ENCODE measurements at regions not wholly inside any gene's neighbourhood (a gene's known extent, or its start where the extent isn't known, plus 50 kb on each side); places are given as distances from the start of the nearest gene placed in this dataset.

DNA sequence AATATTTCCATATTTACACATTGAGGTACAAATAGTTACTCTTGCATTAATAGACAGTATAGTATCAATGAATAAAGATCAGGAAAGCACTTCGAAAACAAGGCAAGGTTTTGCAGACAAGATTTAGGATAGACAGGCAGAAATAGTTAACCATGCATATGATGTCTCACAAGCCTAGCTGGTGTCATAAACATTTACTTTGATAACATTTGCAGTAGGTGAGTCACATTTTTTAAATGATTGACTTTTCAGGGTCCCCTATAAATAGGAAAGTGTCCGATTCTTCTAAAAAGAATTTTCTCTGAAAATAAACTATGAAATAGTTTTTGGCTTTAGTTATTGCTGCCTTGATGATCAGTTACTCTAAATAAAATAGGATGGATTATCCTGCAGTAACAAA, 162.1 kb downstream of the SNX18 start:
- DNase-seq (ENCODE audit: low read depth in 2 of 2) = no peak

DNA sequence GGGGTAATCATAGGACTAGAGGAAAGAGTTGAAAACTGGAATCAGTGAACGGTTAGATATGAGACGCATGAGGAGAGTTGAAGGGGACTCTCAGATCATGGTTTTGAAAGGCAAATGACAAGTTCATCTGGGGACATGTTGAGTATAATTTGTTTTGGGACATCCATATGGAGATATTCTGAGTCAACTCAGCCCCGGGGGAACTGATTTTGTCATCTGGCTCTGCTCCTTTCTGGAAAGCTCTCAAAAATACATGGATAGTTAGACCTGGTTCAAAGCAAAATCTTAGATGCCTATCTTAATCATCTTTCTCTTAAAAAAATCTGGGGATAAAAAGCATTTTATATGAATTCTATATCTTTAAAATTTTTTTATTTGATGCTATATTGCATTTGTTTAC, 161.2 kb downstream of the SNX18 start:
- DNase-seq (ENCODE audit: low read depth in 2 of 2) = no peak

DNA sequence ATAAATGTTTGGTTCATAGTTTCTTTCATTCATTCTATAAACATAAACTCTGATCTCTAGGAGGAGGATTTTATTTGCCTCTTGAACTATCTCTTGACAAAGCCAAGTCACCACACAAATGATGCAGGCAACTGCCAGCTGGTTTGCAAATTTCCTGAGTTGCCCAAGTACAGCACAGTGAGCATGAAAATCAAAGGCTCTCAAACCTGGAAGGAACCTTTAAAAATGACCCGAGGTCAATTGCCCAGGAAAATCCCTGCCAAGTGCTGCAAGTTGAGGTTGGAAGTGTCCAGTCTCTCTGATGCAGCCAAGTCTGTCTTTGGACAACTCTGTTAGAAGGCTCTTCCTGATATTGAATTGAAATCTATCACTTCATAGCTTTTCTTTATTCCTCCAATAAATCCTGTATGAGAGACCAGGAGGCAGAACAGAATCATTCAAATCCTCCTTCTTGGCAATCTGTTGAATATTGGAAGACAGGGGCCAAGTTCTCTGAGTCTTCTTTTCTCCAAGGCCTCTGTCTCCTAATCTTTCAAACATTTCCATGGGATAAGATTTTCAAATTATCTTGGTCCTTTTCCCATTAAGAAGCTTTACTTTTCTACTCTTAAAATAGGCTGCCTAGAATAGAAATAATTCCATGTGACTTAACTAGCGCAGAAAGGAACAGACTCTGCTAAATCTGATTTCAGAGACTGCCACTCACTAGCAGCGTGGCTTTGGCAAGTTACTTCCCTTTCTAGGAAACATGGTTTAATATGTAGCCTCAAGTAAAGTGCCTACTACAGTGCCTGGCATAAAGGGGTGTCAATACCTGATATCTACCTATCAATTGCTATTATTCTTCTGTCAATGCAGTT, 159.2 kb downstream of the SNX18 start:
- DNase-seq (ENCODE audit: low read depth in 2 of 2) = no peak

DNA sequence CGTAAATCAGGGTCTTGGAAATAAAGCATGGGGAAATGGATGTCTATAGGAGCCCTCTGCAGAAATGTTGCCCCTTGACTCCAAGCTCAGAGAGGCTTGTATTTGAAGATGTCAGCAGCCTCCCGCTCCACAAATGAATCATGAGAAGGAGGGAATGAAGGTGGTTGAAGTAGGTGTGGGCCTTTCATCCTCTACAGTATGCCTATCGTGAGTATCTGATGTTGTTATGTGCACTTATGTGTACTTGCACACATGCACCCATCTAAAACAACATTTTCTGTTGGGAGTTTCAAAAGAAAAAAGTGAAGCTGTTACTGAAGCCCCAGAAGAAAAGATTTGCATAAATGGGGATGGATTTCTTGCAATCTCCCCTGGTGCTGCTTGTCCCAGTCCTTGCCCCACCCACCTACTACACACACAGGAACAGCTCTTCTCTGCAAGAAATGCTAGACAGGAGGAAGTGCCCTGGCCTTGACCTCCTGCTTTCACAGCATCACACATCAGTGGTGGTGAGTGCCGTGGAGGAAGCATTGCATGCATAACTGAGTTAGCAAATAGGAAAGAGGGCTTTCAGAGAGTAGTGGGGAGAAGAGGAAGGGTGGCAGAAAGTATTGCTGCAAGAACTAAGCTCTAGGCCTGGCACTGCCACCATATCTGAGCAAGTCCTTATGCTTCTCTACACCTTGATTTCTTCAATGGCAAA, 156.1 kb downstream of the SNX18 start:
- DNase-seq (ENCODE audit: low read depth in 2 of 2) = no peak

DNA sequence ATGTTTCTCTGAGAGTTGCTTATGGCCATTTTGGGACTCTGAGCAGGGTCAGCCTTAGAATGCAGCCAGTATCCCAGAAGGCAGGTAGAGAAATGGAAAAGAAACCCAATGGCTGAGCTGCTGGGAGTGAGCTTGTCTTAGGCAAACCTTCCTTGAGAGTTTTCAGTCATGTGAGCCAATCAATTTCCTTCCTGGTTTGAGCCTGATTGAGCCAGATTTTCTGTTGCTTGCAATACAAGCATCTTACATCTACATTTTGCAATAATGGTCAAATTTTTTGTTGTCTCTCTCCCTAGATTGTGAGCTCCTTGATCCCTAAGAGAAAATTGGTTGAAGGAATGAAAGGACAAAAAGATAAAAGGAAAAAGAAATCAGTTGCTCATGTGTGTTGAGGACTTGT, 155.3 kb downstream of the SNX18 start:
- no peak for DNase-seq (ENCODE audit: low read depth in 2 of 2)

DNA sequence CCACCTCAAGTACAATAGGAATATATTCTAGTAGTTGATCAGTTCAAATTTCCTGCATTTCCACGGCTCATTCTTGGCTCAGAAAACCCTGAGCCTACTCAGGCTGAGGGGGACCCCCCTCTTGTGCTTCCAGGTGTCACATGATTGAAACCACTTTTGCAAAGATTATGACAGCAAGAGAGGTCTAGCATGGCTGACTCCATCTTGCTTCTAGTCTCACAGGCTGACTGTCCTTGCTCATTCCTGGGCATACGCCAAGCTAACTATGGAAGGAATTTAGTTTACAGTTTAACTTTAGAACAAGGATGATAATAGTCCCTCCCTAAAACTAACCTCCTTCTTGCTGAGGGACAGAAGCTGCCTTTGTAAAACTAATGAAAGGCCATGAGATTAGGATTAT, 154.1 kb downstream of the SNX18 start:
- DNase-seq (ENCODE audit: low read depth in 2 of 2) = no peak

DNA sequence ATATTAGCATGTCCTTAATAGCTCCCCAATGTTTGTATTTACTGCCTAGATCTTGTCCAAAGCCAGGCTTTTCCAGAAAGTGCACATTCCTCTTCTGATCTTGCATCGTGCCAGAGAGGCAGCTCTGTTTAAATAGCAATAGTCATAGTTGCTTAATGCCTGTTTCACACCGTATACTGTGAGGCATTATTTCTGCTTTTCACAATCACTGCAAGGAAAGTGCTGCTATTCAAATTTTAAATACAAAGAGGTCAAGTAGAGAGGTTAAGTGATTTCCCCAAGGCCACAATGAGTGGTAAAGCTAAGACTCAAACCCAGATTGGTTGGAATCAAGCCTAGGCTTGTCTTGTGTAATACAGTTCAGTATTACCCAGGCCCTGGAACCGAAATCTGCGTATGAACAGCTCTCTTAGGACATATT, 153.6 kb downstream of the SNX18 start:
- peak; percentile 44 to 52 for DNase-seq (ENCODE audit: low read depth in 2 of 2)

DNA sequence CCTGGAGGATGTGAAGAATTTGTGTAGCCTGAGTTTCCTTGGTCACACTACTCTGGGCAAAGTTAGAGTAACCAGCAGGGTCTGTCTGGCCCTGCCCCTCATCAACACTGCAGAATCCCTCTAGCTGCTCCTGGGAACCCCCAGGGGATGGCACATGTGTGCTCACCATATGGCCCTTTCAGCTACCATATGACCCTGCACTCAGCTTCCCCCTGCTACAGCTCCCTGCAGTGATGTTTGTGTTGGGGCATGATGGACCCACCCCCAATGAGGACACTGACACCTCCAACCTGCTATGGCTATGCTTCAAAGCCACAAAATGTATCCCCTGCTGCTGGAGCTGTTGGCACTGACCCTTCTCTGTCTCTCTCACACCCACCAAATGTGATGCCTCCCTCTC, 152.7 kb downstream of the SNX18 start:
- no peak for DNase-seq (ENCODE audit: low read depth in 2 of 2)

DNA sequence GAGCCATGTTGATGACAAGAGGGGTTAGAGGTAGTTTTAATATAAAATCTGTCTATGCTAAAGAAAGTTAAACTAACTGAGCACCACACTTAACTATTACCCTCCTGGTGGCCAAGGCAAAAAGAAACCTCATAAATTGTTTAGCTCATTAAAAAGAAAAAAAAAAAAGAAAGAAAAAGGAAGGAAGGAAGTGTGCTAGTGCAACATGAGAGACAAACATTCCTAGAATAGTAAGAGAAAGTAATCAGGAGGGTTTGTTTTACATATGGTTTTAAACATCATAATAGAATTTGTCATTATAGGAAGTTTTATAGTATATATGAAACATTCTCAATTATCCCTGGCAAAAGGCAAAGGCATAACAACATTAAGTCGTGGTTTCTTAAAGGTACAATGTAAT, 152.3 kb downstream of the SNX18 start:
- DNase-seq (ENCODE audit: low read depth in 2 of 2) = no peak

DNA sequence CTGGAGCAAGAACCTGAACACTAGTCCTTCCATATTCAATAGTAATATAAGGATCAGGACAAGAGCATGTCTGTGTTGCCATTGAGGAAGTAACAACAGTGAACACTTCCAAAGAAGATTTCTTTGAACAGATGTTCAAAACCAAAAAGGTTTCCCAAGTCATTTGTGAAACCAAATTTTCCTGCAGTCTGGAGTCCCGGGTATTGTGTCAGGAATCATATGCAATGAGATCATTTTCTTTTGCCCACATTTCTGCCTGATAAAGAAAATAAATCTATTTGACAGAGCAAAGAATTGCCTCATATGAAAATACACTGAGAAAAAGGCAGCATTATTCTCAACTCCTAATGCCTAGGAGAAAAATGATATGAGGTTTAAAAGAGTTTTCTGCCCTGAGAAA, 151.7 kb downstream of the SNX18 start:
- peak in 1 of 2 experiments; percentile 50 for DNase-seq (ENCODE audit: low read depth in 2 of 2)

DNA sequence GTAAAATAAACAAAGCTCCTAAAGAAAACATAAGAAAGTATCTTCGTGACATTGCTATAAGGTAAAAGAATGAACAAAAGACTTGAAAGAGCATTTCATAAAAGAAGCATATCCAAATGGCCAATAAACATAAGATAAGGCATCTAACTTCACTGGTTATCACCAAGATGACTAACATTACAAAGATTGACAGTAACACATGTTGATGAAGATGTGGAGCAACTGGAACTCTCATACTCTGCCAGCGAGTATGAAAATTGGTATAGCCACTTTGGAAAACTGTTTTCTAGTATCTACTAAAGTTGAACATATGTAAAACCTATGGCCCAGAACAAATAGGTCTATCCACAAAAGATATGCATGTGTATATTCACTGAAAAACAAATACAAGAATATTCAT, 150.5 kb downstream of the SNX18 start:
- DNase-seq (ENCODE audit: low read depth in 2 of 2) = no peak

DNA sequence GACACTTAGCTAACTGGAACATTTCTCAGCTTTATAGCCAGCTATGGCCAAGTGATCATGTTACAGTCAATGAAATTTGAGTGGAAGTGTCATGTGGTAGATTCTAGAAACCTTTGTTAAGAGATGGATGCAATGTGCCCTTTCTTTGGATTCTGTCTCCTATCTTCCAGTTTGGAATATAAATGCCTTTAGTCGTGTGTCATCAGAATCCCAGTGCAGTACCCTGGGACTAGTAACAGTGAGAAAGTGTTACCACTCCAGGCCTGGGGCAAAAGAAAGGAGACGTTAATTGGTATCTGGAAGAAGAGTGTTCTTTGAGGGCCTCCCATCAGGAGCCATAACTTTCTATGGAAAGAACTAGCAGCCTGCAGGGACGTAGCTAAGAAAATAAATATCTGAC, 149.6 kb downstream of the SNX18 start:
- no peak for DNase-seq (ENCODE audit: low read depth in 2 of 2)

DNA sequence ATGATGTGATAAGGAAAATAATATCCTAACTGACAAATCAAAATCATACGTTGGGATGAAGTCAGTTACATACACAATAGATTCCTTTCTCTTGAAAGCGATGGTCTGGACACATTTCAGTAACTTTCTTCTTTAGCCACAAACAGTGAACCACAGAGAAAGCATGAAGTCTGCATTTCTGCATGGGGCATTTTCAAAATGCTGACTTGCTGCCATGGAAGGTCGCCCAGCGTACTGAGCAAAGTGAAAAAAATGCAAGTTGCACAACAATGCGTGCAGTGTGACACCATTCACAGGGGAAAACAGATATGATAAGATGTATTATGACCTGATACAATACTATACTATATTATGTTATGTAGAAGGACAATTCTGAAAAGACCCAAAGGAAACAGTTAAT, 146.3 kb downstream of the SNX18 start:
- DNase-seq (ENCODE audit: low read depth in 2 of 2) = peak; percentile 94

DNA sequence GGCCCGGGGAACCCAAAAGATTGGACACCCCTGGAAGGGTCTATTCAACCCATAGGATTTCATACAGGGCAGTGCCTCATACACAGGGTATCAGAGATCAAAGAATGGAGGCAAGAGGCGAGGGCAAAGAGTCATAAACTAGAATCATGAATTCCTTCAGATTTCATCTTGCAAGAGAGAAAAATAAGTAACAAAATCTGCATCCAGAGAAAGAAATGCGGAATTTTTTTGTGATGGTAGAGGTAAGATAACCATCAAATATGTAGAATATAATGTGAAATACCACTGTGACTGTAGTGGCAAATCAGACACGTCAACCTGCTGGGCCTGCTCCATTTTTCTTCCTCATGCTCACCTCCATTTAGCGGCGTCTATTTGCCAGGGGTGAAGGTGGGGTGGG, 143.6 kb downstream of the SNX18 start:
- DNase-seq (ENCODE audit: low read depth in 2 of 2) = no peak

DNA sequence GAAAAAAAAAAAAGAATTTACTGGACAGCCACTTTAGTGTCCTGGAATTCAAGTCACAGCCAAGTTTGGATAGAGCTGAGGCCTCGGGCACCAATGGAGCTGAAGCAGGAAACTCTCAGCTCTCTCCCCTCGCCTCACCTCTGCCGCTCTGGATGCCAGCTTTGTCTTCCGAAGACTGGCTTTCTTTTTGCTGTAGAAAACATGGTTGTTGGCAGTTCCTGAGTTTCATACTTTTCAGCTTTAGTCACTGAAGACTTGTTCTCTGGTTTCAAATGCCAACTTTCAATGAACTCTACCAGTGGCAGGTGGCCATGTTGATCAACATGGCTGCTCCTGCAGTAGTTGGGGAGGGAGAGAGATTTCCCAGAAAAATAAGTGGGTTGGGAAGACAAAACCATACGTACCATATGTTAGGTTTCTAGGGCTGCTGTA, 142.2 kb downstream of the SNX18 start:
- DNase-seq (ENCODE audit: low read depth in 2 of 2) = no peak

DNA sequence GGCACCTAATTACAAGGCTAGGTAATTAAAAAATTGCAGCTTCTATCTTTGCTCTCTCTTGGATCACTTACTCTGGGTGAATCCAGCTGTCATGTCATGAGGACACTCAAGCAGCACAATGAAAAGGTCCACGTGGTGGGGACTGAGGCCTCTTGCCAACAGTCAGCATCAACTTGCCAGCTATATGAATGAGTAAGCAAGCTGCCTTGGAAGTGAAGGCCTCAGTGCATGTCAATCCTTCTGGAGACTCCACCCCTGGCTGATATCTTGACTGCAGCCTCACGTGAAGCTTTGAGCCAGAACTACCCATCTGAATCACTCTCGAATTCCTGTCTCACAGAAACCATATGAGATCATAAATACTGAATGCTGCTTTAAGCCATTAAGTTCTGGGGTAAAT, 140.5 kb downstream of the SNX18 start:
- DNase-seq (ENCODE audit: low read depth in 2 of 2) = no peak

DNA sequence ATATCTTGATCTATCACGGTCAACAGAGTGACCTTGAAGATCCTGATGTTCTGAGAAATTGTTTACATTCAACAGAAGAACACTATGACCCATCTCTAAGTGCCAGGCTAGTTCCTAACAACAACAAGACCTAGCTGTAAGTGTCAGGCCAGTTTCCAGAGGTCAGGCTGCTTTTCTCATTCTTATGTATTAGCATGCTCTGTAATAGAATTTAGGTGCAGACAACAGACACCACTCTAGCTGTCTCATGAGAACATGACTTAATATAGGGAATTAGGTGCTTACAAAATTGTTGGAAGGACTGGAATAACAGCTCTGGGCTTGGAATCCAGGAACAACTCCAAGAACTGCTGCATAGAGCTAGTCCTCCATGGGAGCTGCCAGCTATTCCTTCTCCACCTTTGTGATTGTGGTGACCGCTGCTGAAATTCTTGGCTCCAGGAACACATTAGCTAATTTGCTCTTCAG, 138.7 kb downstream of the SNX18 start:
- DNase-seq (ENCODE audit: low read depth in 2 of 2) = no peak

DNA sequence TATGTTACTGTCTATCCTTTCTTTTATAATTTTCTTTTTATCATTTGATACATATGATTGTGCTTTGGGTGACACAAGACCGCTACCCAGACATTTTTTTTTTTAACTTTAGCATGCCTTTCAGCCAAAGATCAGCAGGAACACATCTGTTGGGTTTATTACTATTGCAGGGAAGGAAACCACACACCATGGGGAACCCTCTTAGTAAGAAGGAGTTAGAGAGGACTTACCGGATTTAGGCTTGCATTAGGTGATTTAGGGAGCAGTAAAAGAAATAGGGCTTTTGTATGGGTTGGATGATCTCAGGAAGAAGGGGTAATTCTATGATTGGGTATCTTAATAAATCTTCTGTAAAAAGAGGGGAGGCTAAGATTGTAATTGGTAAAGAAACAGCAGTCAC, 138.2 kb downstream of the SNX18 start:
- DNase-seq (ENCODE audit: low read depth in 2 of 2) = no peak

DNA sequence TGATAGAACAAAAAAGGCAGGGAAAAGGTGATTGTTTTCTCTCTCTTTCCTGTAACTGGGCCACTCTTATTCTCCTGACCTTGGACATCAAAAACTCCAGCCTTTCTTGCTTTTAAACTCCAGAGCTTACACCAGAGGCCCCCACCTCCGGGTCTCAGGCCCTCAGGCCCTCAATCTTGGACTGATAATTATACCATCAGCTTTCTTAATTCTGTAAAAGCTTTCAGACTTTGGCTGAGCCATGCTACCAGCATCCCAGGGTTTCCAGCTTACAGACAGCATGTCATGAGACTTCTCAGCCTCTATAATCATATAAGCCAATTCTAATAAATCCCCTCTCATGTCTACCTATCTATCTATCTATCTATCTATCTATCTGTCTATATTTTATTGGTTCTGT, 137.7 kb downstream of the SNX18 start:
- DNase-seq (ENCODE audit: low read depth in 2 of 2) = no peak

DNA sequence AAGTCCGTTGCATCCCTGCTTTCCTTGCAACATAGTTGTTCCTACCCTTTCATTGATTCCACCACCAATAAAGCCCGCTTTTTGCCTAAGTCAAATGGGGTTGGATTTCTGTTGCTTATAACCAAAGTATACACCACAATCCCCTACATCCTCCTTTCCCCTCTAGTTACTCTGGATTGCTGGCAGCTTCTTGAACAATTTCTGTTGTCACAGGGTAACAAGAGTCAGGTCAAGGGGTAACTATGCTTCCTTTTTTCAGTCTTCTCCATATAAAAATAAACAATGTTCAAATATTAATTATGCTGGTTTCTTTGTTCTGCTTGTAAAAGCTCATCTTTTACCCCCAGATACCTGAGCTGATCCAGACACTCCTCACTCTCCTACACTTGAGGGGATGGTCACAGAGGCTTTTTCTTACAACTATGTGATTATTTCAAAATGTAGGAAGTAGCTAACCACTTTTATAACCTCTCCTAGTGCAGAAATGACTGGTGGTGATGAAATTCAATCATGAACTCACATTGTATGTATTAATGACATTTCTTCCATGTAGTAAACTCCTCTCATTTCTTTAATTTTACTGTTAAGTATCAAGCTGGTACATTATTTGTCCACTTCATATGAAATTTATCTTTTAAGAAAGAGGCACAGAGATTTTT, 136.5 kb downstream of the SNX18 start:
- no peak for DNase-seq (ENCODE audit: low read depth in 2 of 2)

DNA sequence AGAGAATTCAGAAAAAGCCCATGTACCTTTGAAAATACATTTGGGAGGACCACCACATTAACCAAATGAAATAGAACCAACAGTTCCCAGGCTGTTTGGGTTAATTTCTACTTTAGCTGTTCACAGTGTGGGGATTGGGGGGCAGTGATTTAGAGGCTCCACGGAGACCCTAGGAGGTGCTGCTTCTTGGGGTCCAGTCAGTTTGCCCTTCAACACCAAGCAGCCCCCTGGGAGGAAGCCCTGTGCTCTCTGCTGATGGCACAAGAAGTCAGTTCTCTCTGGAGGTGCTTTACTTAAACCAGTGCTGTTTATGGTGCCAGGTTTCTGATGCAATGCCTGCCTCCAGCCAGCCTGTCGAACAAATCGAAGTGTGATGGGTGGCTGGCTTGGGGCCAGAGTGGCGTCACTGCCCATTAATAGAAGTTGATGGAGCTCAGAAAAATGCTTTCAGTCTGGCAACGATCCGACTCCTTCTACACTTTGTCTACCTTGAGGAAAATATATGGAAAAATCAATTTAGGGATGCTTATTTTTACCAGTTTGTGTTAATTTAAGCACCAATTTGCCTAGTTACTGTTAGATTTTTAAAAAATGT, 134.0 kb downstream of the SNX18 start:
- DNase-seq (ENCODE audit: low read depth in 2 of 2) = no peak

DNA sequence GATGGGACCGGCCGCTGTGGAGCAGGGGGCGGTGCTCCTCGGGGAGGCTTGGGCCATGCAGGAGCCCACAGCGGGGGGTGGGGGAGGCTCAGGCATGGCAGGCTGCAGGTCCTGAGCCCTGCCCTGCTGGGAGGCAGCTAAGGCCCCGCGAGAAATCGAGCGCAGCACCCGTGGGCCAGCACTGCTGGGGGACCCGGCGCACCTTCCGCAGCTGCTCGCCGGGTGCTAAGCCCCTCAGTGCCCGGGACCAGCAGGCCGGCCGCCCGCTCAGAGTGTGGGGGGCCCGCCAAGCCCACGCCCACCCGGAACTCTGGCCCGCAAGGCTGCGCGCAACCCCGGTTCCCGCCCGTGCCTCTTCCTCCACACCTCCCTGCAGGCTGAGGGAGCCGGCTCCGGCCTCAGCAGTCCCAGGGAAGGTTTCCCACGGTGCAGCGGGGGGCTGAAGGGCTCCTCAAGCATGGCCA, 131.5 kb downstream of the SNX18 start:
- no peak for DNase-seq (ENCODE audit: low read depth in 2 of 2)
